ENCODE measurements at regions not wholly inside any gene's neighbourhood (a gene's known extent, or its start where the extent isn't known, plus 50 kb on each side); places are given as distances from the start of the nearest gene placed in this dataset.

- intact Hi-C loops (cut with DNase I; ENCODE audit: low total_unique reads) = no loop called here
- H3K27me3 ChIP-seq = no peaks in the 10 kb centered on the region
- TF ChIP-seq CTCF (IDR thresholded peaks at IDR 0.05 in 4 of 5, conservative IDR thresholded peaks at IDR 0.05 in 1 of 5) (no peak), POLR2A (IDR thresholded peaks at IDR 0.05) (no peak)
- no peak for DNase-seq
- H3K27ac ChIP-seq = no peak overlapping the region
- H3K4me3 ChIP-seq = no peak overlapping the region
- no peaks in the 10 kb centered on the region for H3K4me1 ChIP-seq
- ATAC-seq = no peak
- in situ Hi-C loops (cut with MboI; ENCODE audit: low sequenced_read_pairs in 4 of 4) = loop anchor here in 3 of 4 donors (25.0 kb wide), 1 partner anchor 456 kb away; no protein-coding TSS in a partner anchor
- H3K9me3 ChIP-seq = no peaks in the 10 kb centered on the region
- H3K36me3 ChIP-seq = no peaks in the 10 kb centered on the region
Measured at GRCh38 chr1:114292835-114293234, 139.2 kb upstream of the SYT6 start.

DNA sequence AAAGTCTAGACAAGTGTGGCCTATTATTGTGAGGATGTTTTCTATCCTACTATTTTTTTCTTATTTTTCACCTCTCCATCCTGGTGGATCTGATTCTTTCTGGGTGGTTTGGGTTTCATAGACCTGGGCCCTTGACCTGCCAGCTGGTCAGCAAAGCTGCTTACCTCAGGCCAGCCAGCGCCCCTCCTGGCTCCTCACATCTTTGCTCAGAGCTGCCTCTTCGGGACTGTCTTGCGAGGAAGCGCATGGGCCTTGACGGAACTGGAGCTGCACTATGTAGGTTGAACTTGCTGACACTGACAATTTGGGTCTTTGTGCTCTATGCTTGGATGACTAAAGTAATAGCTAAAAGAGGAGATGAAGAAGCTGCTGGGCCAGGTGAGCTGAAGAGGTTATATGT lies 138.5 kb upstream of the SYT6 start:
- no peaks in the 10 kb centered on the region for H3K27me3 ChIP-seq
- H3K4me3 ChIP-seq = no peak overlapping the region
- no peaks in the 10 kb centered on the region for H3K36me3 ChIP-seq
- DNase-seq (no peak), ATAC-seq (no peak)
- TF ChIP-seq POLR2A (IDR thresholded peaks at IDR 0.05) (no peak), CTCF (IDR thresholded peaks at IDR 0.05 in 4 of 5, conservative IDR thresholded peaks at IDR 0.05 in 1 of 5) (no peak)
- H3K27ac ChIP-seq = no peak overlapping the region
- H3K4me1 ChIP-seq = no peaks in the 10 kb centered on the region
- H3K9me3 ChIP-seq = no peaks in the 10 kb centered on the region
- intact Hi-C loops (cut with DNase I; ENCODE audit: low total_unique reads) (no loop called here), in situ Hi-C loops (cut with MboI; ENCODE audit: low sequenced_read_pairs in 4 of 4) (loop anchor here in 3 of 4 donors (25.0 kb wide), 1 partner anchor 455 kb away; no protein-coding TSS in a partner anchor)

- in situ Hi-C loops (cut with MboI; ENCODE audit: low sequenced_read_pairs in 4 of 4) (loop anchor here in 3 of 4 donors (25.0 kb wide), 1 partner anchor 453 kb away; no protein-coding TSS in a partner anchor), intact Hi-C loops (cut with DNase I; ENCODE audit: low total_unique reads) (no loop called here)
- no peak for DNase-seq
- no peak overlapping the region for H3K27ac ChIP-seq
- H3K27me3 ChIP-seq = no peaks in the 10 kb centered on the region
- no peaks in the 10 kb centered on the region for H3K9me3 ChIP-seq
- H3K4me3 ChIP-seq = no peak overlapping the region
- H3K36me3 ChIP-seq = no peaks in the 10 kb centered on the region
- no peak for TF ChIP-seq CTCF (IDR thresholded peaks at IDR 0.05 in 4 of 5, conservative IDR thresholded peaks at IDR 0.05 in 1 of 5)
- no peak for TF ChIP-seq POLR2A (IDR thresholded peaks at IDR 0.05)
- no peaks in the 10 kb centered on the region for H3K4me1 ChIP-seq
- no peak for ATAC-seq
Measured at GRCh38 chr1:114290776-114291175, 137.1 kb upstream of the SYT6 start.

DNA sequence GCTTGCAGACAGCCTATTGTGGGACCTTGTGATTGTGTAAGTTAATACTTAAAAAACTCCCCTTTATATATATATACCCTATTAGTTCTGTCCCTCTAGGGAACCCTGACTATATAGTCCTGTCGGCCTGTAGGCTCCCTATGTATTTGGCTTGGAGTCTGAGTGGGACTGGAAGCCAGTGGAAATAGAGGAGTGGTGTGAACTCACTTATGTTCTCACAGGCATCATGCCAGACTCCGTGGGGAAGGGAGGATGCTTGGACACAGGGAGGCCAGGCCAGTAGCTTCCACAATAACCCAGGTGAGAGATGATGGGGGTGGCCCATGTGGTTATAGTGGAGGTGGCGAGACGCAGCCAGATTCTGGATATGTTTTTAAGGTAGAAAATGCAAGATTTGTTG lies 136.7 kb upstream of the SYT6 start:
- DNase-seq (no peak), ATAC-seq (no peak)
- TF ChIP-seq CTCF (IDR thresholded peaks at IDR 0.05 in 4 of 5, conservative IDR thresholded peaks at IDR 0.05 in 1 of 5) = no peak
- no peak for TF ChIP-seq POLR2A (IDR thresholded peaks at IDR 0.05)
- Histone ChIP-seq H3K4me1 (no peaks in the 10 kb centered on the region), H3K27ac (no peak overlapping the region), H3K9me3 (no peaks in the 10 kb centered on the region), H3K4me3 (no peak overlapping the region), H3K36me3 (no peaks in the 10 kb centered on the region), H3K27me3 (no peaks in the 10 kb centered on the region)
- in situ Hi-C loops (cut with MboI; ENCODE audit: low sequenced_read_pairs in 4 of 4) = loop anchor here in 3 of 4 donors (25.0 kb wide), 1 partner anchor 453 kb away; no protein-coding TSS in a partner anchor
- intact Hi-C loops (cut with DNase I; ENCODE audit: low total_unique reads) = no loop called here

DNA sequence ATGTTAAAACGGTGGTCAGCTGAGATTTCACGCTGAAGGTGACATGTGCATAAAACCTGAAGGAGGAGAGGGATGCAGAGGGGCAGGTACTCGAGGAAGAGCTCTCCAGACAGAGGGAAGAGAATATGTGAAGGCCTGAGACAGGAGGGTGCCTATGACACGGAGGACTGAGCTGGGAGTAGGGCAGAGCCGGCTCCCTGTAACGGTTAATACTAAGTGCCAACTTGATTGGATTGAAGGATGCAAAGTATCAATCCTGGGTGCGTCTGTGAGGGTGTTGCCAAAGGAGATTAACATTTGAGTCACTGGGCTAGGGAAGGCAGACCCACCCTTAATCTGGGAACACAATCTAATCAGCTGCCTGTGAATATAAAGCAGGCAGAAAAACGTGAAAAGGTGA lies 136.2 kb upstream of the SYT6 start:
- TF ChIP-seq POLR2A (IDR thresholded peaks at IDR 0.05) (no peak), CTCF (IDR thresholded peaks at IDR 0.05 in 4 of 5, conservative IDR thresholded peaks at IDR 0.05 in 1 of 5) (no peak)
- H3K27me3 ChIP-seq = no peaks in the 10 kb centered on the region
- H3K36me3 ChIP-seq = no peaks in the 10 kb centered on the region
- no peaks in the 10 kb centered on the region for H3K4me1 ChIP-seq
- intact Hi-C loops (cut with DNase I; ENCODE audit: low total_unique reads) = no loop called here
- no peak for ATAC-seq
- no peak overlapping the region for H3K27ac ChIP-seq
- H3K4me3 ChIP-seq = no peak overlapping the region
- in situ Hi-C loops (cut with MboI; ENCODE audit: low sequenced_read_pairs in 4 of 4) = loop anchor here in 3 of 4 donors (5.0 to 25.0 kb wide), 2 partner anchors 313 to 453 kb away; partner anchors contain the start of gene OLFML3 (in 1 of the 3)
- DNase-seq = no peak
- H3K9me3 ChIP-seq = no peaks in the 10 kb centered on the region
